NCI-H1694 (cell line): ENCODE measurements at regions not wholly inside any gene's neighbourhood (a gene's known extent, or its start where the extent isn't known, plus 50 kb on each side); places are given as distances from the start of the nearest gene placed in this dataset.
A peak's percentile ranks its signal among the peaks of the same experiment; 100 is the strongest.
"Not testable (repeated sequence)": the region's sequence is repeated elsewhere in the genome, so short reads cannot be mapped to it uniquely, and the experiment has no call there.

ENCODE experiments used
- DNase-seq: peaks from one replicate; lab custom pipeline; 2025; lab: John Stamatoyannopoulos, UW

DNA sequence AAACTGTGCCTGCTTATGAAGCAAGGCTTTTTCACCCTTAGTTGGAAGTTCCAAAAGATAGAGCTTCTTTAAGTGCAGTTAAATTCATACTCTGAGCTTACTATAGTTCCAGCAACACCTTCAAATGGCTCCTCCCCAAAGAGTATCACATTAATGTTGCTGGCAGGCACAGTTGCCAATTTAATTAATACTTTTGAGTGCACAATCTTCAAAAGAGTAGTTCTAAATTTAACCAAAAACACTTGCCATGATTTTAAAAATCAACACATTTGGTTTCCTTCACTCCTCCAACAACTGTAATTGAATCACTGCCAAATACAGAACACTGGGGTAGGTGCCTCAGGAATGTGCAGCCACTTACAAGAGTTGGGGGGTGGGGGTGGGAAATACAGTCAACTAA lies 150.6 kb upstream of the UBE2E3 start:
- DNase-seq, result no peak

DNA sequence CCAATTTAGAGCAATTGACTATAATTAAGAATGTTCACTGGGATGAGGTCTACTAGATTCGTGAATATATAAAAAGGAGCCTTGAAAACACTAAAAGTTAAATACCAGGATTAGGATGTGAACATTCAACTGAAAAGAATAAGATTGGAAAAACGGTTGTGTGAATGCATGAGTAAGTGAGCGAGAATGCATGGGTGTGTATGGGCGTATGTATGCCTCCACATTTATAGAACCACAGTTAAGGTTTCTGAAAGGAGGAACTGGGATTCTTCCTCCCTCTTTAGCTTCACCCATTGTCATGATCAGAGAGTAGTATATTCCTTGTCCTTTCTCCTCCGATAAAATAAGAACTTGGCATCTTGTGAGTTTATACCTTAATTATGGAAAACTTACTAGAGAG lies 151.1 kb upstream of the UBE2E3 start:
- DNase-seq, result no peak

DNA sequence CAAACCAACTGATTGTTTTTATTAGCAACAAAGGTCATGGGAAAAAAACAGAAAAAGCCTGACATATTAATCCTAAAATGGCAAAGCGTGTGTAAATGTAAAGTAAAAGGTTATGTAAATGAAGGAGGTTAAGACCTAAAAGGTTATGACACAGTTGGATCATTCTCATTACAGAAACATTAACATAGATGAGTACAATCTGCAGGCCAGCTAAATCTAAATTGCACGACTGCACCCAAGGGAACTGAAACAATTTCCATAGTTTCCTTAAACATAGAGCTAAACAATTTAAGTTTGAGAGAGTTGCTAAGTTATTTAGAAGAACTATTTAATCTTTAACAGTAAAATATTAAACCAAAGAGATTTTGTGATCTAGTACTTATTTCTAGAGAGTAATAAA lies 151.6 kb upstream of the UBE2E3 start:
- no peak for DNase-seq

DNA sequence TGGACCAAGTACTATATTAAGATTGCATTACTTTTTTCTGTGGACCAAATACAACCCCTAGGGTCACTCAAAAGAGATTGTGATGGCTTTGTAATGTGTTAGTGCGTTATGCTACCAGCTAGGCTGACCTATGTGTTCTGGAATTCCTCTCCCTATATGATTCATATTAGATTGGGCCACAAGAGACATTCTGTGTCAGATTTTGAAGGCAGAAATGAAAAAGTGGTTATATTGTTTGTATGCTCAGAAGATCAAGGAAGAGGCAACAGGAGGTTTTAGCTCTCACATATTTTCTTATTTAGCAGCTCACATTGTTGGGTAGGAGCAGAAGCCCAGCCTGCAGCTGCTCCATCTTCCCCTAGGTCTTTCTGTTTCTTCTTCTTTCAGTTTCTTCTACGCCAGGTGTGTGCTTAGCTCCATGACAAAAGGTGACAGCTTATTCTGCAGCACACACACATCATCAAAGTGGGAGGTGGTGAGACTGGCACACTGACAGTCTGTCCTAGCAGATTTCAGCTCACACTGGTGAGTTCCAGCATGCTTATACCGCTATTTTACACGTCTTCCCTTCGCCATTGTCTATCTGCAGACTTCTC lies 156.8 kb upstream of the UBE2E3 start:
- no peak for DNase-seq

DNA sequence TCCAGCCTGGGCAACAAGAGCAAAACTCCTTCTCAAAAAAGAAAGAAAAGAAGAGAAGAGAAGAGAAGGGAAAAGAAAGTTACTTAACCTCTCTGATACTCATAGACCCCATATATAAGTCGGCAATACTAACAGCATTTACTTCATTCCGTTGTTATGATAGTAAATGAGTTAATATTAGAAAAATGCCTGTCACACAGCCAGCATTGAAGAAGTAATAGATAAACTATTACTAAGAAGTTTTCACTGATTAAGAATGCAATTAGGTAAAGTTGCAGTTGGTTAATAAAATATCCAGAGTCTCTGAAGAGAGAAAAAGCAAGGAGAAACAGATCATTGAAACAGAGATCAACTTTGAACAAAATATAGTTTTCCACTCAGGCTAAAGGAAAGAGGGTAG lies 161.3 kb upstream of the UBE2E3 start:
- no peak for DNase-seq

DNA sequence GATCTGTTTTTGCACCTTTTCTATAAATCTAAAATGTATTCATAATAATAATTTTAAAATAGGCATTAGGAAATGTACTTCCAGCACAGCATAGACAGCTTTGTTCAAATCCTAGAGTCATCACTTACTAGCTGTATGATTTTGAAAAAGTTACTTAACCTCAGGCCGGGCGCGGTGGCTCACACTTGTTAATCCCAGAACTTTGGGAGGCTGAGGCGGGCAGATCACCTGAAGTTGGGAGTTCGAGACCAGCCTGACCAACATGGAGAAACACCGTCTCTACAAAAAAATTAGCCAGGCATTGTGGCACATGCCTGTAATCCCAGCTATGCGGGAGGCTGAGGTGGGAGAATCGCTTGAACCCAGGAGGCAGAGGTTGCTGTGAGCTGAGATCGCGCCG lies 161.7 kb upstream of the UBE2E3 start:
- not testable (repeated sequence) for DNase-seq

DNA sequence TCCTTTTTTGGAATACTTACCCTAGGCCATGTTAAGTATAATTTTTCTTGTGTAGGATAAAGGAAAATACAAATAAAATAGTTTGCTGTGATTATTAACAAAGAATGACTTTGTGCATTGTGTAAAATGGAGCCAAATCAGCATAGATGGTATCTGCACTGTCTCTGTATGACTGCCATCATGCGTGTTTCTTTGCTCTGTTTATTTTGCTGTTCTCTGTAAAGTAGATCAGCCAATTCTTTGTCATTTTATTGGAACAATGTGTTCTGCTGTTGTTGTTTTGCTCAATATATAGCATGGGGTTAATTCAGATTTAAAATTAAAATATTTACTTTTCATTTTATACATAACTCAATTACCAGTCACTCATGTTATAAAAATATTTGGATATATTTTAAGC lies 181.3 kb upstream of the UBE2E3 start:
- DNase-seq, result no peak

DNA sequence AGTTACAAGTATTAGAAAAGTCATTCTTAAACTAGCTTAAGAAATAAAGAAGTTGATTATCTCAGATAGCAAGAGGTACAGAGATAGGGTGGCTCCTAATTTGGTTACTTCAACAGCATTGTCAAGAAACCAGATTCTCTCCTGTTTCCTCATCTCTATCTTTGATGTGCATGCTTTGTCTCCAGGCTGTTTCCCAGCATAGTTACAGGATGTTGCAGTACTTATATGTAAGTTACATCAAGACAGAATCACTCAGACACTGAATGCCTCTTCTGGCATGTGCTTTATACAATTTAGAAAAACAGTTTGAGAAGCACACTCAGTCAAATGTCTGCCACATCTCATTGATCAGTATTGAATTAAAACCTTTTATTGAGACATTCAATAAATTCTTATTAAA lies 189.5 kb upstream of the UBE2E3 start:
- DNase-seq, result no peak

DNA sequence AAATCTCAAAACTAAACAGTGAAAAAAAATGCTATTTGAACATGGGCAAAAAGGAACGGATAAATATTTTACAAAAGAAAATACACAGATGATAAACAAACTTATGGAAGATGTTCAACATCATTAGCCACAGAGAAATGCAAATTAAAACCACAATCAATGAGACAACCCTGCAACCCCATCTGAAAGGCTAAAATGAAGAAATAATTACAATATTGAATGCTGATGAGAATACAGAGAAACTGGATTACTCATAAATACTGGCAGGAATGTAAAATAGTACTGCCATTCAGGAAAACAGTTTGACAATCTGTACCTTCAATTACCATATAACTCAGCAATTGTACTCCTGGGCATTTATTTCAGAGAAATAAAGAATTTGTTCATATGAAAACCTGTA lies 193.1 kb upstream of the UBE2E3 start:
- DNase-seq, result no peak

DNA sequence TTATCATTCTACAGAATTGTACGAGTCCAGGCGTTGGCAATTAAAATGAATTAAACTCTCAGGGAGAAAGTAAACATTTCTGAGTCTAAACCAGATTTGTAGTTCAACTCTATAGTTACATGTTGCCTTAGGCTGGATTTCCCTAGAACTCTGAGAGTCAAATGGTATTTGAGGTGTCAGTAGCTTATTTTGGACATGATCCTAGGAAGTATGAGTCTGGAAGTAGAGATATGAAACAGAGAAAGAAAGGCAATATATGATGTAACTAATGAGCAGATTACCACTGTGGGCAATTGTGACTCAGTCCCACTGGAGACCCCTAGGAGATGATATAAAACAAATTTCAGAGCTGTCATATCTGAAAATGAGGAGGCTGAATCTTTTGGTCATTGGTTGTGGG lies 199.1 kb upstream of the UBE2E3 start:
- DNase-seq, result no peak

DNA sequence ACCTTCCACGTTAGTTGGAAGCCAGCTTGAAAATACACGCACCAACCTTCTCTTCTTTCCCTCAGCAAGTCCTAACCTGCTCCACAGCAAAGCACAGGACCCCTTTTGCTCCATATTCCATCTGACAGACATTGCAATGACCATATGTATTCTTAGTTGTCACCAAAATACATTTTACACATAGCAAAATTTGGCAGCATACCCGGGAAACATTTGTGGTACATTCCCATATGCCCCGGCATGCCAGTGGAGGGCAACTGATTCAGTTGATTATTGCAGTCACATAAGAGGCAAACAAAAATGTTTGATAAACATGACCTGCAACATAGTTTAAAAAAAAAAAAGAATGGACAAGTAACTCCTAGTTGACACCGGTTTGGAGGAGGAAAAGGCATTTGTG lies 202.1 kb upstream of the UBE2E3 start:
- peak; percentile 97 for DNase-seq

DNA sequence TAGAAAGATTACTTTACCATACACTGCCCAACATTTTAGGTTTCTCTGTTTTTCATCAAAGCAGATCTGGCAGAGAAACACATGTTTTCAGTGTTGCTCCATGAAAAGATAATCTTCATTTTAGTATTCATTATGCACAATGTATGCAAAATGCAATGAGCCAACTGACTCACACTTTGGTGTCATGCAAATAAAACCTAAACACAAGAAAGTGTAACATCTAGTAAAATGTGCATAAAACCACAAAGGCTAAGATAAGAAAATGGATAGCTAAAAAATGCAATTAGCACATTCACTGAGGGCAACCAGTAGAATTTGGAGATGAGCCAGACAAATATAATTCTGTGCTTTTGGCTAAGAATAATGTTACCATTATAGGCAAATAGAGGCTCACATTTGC lies 203.5 kb upstream of the UBE2E3 start:
- peak; percentile 34 for DNase-seq

DNA sequence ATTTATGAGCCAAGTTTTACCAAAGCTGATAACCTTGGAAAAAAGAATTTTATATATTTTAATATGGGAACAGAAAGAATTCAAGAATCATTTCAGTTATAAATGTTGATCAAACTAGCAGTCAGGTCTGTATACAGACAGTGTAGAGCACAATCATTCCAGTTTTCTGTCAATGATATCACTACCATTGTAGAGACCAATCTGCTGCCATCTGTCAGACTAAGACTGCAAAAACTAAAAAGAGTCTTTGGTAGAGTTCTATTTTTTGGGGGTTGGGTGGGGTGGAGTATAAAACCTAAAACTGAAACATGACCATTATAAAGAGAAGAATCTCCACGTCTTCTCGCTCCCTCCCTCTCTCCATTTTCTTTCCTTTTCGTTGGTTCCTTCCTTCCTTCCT lies 204.7 kb upstream of the UBE2E3 start:
- DNase-seq, result peak; percentile 41

DNA sequence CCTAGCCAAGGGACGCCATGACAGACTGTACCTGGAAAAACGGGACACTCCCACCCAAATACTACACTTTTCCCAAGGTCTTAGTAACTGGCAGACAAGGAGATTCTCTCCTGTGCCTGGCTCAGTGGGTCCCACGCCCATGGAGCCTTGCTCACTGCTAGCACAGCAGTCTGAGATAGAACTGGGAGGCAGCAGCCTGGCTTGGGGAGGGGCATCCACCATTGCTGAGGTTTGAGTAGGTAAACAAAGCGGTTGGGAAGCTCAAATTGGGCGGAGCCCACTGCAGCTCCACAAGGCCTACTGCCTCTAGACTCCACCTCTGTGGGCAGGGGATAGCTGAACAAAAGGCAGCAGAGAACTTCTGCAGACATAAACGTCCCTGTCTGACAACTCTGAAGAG lies 215.1 kb upstream of the UBE2E3 start:
- DNase-seq, result not testable (repeated sequence)

DNA sequence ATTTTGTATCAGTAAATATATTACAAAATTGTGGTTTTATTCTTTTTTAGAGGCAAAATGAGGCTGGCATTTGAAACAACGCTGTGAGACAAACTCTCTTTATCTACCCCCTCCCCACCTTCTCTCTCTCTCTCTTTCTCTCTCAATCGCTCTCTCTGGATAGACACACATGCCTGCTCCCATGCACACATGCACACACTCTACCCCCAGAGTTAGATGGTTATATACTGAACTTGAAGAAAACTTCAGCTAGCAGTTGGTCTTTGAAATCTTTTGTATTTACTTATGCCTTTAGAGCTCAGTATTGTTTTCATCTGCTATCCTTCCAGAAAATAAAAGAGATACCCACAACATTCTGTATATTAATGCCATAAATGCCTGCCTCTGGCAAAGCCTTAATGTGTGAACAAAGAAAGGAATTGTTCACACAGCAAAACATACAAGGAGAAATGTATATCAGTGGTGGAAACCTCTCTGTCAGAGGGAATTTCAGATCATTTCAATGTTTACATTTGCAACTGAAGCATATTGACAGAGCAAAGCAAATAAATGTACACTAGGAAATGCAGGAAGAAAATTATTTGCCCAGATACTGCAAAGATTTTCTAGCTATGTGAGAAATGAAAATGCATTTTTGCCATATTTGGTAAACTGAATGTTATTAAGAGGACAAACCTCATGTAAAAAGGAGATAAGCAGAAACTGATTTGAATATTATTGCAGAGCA lies 217.0 kb upstream of the UBE2E3 start:
- no peak for DNase-seq

DNA sequence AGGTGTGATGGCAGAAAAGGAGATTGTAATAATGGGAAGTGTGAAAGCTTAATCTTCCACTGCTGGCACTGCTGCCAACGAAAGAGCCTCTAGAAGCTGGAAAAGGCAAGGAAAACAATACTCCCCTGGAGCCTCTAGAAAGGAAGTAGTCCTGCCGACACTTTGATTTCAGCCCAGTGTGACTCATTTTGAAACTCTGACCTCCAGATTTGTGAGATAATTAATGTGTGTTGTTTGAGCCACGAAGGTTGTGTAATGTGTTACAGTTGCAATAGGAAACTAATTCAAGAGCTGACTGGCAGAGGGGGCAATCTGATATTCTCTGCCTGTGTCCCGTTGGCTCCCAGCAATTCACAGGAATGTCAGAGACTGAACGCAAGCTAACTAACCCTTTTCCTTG lies 219.2 kb upstream of the UBE2E3 start:
- no peak for DNase-seq

DNA sequence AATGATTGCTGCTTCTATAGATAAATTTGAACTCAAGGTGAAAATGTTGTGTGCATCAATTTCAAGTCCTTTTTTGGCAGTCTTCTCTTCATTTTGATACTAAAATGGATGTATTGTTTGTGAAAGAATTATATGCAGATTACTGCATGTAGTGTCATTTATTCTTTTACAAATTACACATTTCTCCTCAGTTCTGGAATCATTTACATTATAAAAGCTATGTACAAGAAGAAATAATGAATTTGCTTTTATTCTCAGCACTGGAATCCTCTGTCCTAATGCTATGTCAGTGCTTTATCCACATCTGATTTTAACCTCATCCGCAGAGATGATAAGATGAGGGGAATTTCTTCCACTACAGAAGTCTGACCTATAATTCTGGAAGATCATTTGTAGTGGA lies 220.8 kb upstream of the UBE2E3 start:
- DNase-seq, result no peak

DNA sequence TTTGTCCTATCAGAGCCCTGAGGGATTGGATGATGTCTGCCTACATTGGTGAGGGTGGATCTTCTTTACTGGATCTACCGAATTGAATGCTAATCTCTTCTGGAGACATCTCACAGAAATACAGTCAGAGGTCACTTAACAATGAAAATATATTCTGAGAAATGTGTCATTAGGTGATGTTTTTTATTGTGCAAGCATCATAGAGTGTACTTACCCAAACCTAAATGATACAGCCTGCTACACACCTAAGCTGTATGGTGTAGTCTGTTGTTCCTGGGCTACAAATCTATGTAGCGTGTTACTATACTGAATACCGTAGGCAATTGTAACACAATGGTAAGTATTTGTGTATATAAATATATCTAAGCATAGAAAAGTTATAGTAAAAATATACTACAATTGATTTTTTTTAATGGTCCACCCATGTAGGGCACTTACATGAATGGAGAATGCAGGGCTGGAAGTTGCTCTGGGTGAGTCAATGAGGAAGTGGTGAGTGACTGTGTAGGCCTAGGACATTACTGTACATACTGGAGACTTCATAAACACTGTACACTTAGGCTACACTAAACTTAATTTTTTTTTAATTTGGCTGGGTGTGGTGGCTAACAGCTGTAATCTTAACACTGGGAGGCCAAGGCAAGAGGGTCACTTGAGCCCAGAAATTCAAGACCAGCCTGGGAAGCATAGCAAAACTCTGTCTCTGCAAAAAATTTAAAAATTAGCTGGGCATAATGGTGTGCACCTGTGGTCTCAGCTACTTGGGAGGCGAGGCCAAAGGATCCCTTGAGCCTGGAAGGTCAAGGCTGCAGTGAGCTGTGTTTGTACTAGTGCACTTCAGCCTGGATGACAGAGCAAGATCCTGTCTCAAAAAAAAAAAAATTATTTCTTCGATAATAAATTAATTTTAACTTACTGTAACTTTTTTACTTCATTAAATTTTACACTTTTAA lies 226.3 kb upstream of the UBE2E3 start:
- no peak for DNase-seq

DNA sequence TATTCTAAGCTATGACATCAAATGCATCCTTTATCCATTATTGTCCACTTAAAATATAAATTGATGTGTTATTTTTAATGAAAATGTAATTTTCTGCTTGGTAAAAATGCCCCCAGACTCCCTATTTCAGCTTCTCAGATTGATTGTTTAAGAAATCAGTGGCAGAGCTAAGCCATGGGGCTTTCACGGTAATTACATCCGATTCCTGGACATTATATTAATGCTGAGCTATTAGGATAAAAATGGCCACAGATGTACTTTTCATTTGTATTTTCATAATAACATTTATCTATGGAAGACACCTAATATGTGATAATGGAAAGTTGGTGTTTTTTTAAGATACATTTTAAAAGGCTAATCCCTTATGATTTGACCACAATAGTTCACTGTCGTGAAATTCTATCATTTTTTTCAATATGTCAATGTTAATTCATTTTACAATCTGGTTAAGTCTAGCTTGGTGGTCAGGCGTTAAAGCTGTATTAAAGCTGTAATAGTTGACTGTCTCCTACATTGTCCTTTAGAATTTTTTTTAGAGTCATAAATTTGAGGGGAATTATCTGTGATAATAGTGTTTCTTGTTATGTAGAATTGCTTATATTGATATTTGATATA lies 229.0 kb upstream of the UBE2E3 start:
- DNase-seq, result no peak

DNA sequence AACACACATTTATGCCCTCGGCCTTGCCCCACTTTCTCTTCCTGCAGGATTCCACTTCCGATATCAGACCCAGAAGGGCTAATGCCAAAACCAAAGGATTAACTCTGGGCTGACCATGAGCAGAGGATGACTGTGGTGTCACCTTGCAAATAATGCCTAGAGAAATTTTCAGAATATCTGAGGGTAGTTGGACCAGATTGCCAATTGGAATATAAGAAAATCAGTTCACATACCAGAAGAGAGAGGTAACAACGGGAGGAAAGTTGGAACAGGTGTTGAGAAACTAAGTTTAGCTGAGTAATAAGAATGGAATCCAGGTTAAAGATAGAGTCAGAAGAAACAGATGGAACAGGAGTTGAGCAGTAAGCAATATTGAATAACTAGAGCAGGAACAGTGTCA lies 232.7 kb upstream of the UBE2E3 start:
- no peak for DNase-seq

DNA sequence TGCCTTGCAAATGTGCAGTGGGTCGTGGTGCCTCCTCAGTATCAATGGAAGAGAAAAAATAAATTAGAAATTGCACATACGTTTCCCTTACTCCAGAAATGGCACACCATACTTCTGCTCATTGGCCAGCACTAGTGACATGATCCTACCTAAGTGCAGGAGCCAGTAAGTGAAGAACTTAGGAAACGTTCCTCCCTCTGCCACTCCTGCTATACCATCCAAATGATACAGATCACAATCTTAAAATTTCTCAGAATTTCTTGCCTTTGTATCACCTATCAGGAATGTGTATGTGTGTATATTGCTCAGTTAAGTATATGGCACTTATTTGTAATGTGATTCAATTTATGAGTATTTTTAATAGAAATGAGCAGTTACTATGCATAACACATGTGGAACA lies 237.0 kb upstream of the UBE2E3 start:
- DNase-seq, result no peak

DNA sequence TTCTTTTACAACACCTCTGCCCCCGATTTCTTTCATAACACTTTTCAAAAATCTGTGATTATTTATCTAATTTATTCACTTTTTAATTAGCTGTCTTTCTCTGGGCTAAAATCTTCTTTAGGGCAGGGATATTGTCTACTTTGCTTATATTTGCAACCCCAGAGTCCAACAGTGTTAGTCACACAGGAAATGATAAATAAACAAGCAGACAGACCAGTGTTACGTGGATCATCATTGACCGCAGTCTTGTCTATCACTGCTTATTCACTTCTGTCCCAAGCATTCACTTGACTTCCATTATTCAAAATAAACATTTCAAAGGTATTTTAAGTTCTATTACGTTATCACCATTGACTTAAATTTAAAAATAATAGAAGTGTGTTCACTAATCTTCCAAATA lies 237.6 kb upstream of the UBE2E3 start:
- DNase-seq, result no peak

DNA sequence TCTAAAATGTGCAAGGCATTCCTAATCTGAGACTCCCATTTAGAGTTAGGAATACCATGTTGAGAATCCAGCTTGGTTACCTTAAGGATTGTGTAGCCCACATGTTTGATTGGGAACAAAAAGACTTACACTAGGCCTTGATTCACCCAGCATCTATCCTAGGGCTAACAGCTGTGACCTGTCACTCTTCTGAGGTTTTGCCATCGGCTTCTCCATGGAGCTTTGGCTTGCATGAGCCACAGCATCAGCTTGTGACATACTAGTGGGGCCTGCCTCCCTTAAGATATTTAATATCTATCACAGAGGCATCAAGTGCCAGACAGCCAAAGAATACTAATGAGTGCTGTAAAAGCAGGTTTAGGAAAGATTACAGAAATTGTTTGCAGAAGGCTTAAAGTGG lies 241.3 kb upstream of the UBE2E3 start:
- no peak for DNase-seq
